Endodermal cell (in vitro differentiated cells): ENCODE measurements at regions not wholly inside any gene's neighbourhood (a gene's known extent, or its start where the extent isn't known, plus 50 kb on each side); places are given as distances from the start of the nearest gene placed in this dataset.

Experiments used
- DNase-seq: peaks from one replicate; pipeline ENCODE4 v3.0.0-alpha.2; 2017
- H3K27ac ChIP-seq: 2 replicates; pipeline ENCODE4 v1.5.1; 2013; ENCODE audit warnings: mild to moderate bottlenecking, low read depth, low read length, moderate library complexity
- H3K27me3 ChIP-seq: 2 replicates; pipeline ENCODE4 v1.6.1; 2013; ENCODE audit warnings: mild to moderate bottlenecking, low read length, moderate library complexity; ENCODE audit not compliant: insufficient read depth, control insufficient read depth, poor library complexity, severe bottlenecking
- H3K36me3 ChIP-seq: 2 replicates; pipeline ENCODE4 v1.7.0; 2013; ENCODE audit warnings: mild to moderate bottlenecking, low read length, moderate library complexity; ENCODE audit not compliant: control insufficient read depth, insufficient read depth
- H3K4me1 ChIP-seq: one replicate; pipeline ENCODE4 v1.7.0; 2013; ENCODE audit warnings: low read length; ENCODE audit not compliant: control insufficient read depth, insufficient read depth
- H3K4me3 ChIP-seq: 2 replicates; pipeline ENCODE4 v1.5.1; 2013; ENCODE audit warnings: mild to moderate bottlenecking, low read length, moderate library complexity
- H3K9ac ChIP-seq: 2 replicates; pipeline ENCODE4 v1.6.1; 2013; ENCODE audit warnings: mild to moderate bottlenecking, low read length, moderate library complexity; ENCODE audit not compliant: poor library complexity, severe bottlenecking; ENCODE audit errors: extremely low read depth
- H3K9me3 ChIP-seq: 2 replicates; pipeline ENCODE4 v1.6.1; 2013; ENCODE audit warnings: mild to moderate bottlenecking, low read length, moderate library complexity; ENCODE audit not compliant: control insufficient read depth
- H3K27ac Mint-ChIP-seq: 2 replicates; pipeline ENCODE4 v1.8.0; 2020; ENCODE audit warnings: mixed read lengths
- H3K27me3 Mint-ChIP-seq: 2 replicates; pipeline ENCODE4 v1.8.0; 2021; ENCODE audit warnings: mild to moderate bottlenecking, mixed read lengths; ENCODE audit not compliant: insufficient read depth
- H3K36me3 Mint-ChIP-seq: 2 replicates; pipeline ENCODE4 v1.8.0; 2020; ENCODE audit warnings: low read depth, mixed read lengths
- H3K4me1 Mint-ChIP-seq: 2 replicates; pipeline ENCODE4 v1.8.0; 2020; ENCODE audit warnings: mixed read lengths
- H3K4me3 Mint-ChIP-seq: 2 replicates; pipeline ENCODE4 v1.8.0; 2020; ENCODE audit warnings: mild to moderate bottlenecking, moderate library complexity, mixed read lengths
- H3K9me3 Mint-ChIP-seq: 2 replicates; pipeline ENCODE4 v1.8.0; 2020; ENCODE audit warnings: mild to moderate bottlenecking, mixed read lengths
- WGBS, 2 experiments: methylation state at CpG; one replicate each; pipeline versions ENCODE4 v1.1.5 to v1.1.7; 2013; ENCODE audit warnings: missing lambda C conversion rate in 2 of 2, mixed read lengths in 1 of 2; ENCODE audit not compliant: insufficient coverage in 1 of 2, insufficient read length in 1 of 2; 5-methylcytosine and 5-hydroxymethylcytosine counted together
- TF ChIP-seq, protein P1 (sequence below): fragments of 200-600 bp; sonication (generic); conservative IDR thresholded peaks from 2 replicates; pipeline ENCODE4 v1.5.0; 2021; ENCODE audit warnings: antibody characterized with exemption, mild to moderate bottlenecking

DNA sequence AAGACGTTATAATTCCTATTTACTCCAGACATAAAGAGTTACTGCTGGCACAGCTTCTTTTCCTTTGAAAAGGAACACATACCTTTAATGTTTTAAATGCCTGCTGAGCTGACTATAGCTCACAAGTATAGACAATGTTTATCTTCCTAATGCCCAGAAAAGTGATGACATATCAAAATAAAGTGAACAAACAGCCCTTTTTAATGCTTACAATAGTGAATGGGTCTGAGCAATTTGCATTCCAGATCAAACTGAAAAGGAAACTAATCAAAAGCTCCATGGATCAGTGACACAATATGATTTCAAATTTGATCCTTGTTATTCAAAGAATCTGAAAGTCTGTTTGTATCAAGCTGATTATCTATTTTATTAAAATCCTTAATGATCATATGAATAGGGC, 233.6 kb upstream of the SEMA3E start:
- Histone ChIP-seq H3K4me3 (no peak overlapping the region), H3K9me3 (no peaks in the 10 kb centered on the region), H3K27me3 (no peaks in the 10 kb centered on the region), H3K9ac (no peak overlapping the region), H3K27ac (no peak overlapping the region), H3K4me1 (no peaks in the 10 kb centered on the region), H3K36me3 (no peaks in the 10 kb centered on the region)
- TF ChIP-seq, protein P1, sequence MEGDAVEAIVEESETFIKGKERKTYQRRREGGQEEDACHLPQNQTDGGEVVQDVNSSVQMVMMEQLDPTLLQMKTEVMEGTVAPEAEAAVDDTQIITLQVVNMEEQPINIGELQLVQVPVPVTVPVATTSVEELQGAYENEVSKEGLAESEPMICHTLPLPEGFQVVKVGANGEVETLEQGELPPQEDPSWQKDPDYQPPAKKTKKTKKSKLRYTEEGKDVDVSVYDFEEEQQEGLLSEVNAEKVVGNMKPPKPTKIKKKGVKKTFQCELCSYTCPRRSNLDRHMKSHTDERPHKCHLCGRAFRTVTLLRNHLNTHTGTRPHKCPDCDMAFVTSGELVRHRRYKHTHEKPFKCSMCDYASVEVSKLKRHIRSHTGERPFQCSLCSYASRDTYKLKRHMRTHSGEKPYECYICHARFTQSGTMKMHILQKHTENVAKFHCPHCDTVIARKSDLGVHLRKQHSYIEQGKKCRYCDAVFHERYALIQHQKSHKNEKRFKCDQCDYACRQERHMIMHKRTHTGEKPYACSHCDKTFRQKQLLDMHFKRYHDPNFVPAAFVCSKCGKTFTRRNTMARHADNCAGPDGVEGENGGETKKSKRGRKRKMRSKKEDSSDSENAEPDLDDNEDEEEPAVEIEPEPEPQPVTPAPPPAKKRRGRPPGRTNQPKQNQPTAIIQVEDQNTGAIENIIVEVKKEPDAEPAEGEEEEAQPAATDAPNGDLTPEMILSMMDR: no peak
- Mint-ChIP-seq H3K36me3 (no peaks in the 10 kb centered on the region), H3K27me3 (no peaks in the 10 kb centered on the region), H3K9me3 (no peaks in the 10 kb centered on the region), H3K4me3 (no peak overlapping the region), H3K27ac (no peak overlapping the region), H3K4me1 (no peaks in the 10 kb centered on the region)
- WGBS, 2 experiments: 73 to 86% methylated on average over 1 of the region's 1 CpG
- DNase-seq: no peak

DNA sequence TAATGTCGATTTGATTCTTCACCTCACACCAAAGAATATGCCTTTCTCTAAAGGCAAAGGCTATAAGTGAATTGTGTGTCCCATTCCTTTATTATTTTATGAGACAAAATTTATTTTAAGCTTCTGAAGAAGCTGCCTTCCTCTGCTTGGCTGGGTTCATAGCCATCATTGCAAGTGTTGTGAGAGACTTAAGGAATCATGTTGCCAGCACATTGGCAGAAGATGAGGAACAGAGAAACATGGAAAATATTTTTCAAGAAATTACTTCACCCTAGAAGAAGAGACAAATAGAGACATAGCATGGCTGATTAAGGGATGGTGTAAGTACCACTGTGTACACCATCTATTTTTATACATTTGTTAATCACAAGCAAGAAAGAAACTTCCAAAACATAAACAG, 230.1 kb upstream of the SEMA3E start:
- Histone ChIP-seq H3K4me1 (no peaks in the 10 kb centered on the region), H3K4me3 (no peak overlapping the region), H3K27ac (no peak overlapping the region), H3K9ac (no peak overlapping the region), H3K9me3 (peaks cover 2% of the 10 kb centered on the region), H3K36me3 (no peaks in the 10 kb centered on the region), H3K27me3 (no peaks in the 10 kb centered on the region)
- Mint-ChIP-seq H3K9me3 (no peaks in the 10 kb centered on the region), H3K4me1 (no peaks in the 10 kb centered on the region), H3K4me3 (no peak overlapping the region), H3K27me3 (no peaks in the 10 kb centered on the region), H3K27ac (no peak overlapping the region), H3K36me3 (no peaks in the 10 kb centered on the region)
- 100% methylated on average over 1 of the region's 1 CpG; no CpG with 5 or more reads in 1 of the 2 experiments for WGBS, 2 experiments
- TF ChIP-seq, protein P1: no peak
- DNase-seq: no peak

DNA sequence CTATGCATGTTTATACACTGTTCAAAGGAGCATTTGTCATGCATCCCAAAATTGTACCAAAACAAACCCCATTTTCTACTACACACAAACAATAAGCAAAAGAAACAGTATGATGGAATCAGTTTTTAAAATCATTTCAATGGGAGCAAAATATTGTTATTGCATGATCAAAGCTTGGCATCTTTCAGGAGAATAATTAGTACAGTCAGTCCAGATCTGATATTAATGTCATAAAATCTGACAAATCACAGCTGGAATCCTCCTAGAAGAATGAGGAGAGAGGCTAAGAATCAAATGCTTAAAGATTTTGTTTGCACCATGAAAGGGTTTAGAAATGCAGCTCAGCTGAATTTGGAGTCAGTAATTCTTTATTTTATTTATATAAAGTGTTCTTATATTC, 229.7 kb upstream of the SEMA3E start:
- Mint-ChIP-seq H3K4me3 (no peak overlapping the region), H3K9me3 (no peaks in the 10 kb centered on the region), H3K4me1 (no peaks in the 10 kb centered on the region), H3K27ac (no peak overlapping the region), H3K36me3 (no peaks in the 10 kb centered on the region), H3K27me3 (no peaks in the 10 kb centered on the region)
- Histone ChIP-seq H3K36me3 (no peaks in the 10 kb centered on the region), H3K9me3 (peaks cover 6% of the 10 kb centered on the region), H3K4me3 (no peak overlapping the region), H3K27me3 (no peaks in the 10 kb centered on the region), H3K27ac (no peak overlapping the region), H3K9ac (no peak overlapping the region), H3K4me1 (no peaks in the 10 kb centered on the region)
- TF ChIP-seq, protein P1: no peak
- no peak for DNase-seq
